ENCODE measurements at regions not wholly inside any gene's neighbourhood (a gene's known extent, or its start where the extent isn't known, plus 50 kb on each side); places are given as distances from the start of the nearest gene placed in this dataset.

DNA sequence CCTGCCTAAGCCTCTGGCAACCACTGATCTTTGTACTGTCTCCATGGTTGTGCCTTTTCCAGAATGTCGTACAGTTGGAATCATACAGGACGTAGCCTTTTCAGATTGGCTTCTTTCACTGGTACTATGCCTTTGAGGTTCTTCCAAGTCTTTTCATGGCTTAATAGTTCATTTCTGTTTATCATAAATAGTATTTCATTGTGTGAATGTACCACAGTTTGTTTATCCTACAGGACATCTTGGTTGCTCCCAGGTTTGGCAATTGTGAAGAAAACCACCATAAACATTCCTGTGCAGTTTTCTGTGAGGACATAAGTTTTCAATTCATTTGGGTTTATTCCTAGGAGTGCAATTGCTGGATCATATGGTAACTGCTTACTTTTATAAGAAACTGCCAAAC lies 190.6 kb upstream of the RAB4A start:
- DNase-seq (ENCODE audit: extremely low spot score), result no peak
- POLR2A ChIA-PET, result no interaction called here
- no peak for TF ChIP-seq CTCF (IDR thresholded peaks at IDR 0.05; ENCODE audit: control extremely low read depth, extremely low read depth, low read depth, missing control alignments)
- CTCF ChIA-PET, result no interaction called here

DNA sequence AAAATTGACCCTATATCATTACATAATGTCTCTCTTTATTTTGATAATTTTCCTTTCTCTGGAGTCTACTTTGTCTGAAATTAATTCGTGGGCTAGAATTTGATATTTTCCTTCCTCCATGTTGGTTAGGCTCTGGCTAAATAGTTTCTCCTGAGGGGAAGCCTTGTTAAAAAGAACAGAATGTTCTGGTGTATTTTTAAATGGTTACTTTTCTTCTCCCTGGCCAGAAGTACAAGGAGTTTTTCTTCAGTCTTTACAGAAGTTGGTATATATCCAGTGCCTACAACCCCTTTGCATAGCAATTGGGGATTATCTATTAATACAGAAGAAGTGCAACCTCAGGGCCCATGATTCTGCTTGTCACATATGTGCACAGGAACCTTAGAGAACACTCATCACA lies 185.6 kb upstream of the RAB4A start:
- no peak for TF ChIP-seq CTCF (IDR thresholded peaks at IDR 0.05; ENCODE audit: control extremely low read depth, extremely low read depth, low read depth, missing control alignments)
- no peak for DNase-seq (ENCODE audit: extremely low spot score)
- ChIA-PET POLR2A (no interaction called here), CTCF (no interaction called here)

GRCh38 chr1:229086091-229086490 lies 184.8 kb upstream of the RAB4A start:
- DNase-seq (ENCODE audit: extremely low spot score), result no peak
- ChIA-PET CTCF (no interaction called here), POLR2A (no interaction called here)
- TF ChIP-seq CTCF (IDR thresholded peaks at IDR 0.05; ENCODE audit: control extremely low read depth, extremely low read depth, low read depth, missing control alignments), result no peak

- ChIA-PET CTCF (no interaction called here), POLR2A (no interaction called here)
- no peak for TF ChIP-seq CTCF (IDR thresholded peaks at IDR 0.05; ENCODE audit: control extremely low read depth, extremely low read depth, low read depth, missing control alignments)
- no peak for DNase-seq (ENCODE audit: extremely low spot score)
Measured at GRCh38 chr1:229086686-229087085, 184.2 kb upstream of the RAB4A start.

- no peak for DNase-seq (ENCODE audit: extremely low spot score)
- TF ChIP-seq CTCF (IDR thresholded peaks at IDR 0.05; ENCODE audit: control extremely low read depth, extremely low read depth, low read depth, missing control alignments), result no peak
- ChIA-PET CTCF (no interaction called here), POLR2A (no interaction called here)
Measured at GRCh38 chr1:229087339-229087738, 183.6 kb upstream of the RAB4A start.

DNA sequence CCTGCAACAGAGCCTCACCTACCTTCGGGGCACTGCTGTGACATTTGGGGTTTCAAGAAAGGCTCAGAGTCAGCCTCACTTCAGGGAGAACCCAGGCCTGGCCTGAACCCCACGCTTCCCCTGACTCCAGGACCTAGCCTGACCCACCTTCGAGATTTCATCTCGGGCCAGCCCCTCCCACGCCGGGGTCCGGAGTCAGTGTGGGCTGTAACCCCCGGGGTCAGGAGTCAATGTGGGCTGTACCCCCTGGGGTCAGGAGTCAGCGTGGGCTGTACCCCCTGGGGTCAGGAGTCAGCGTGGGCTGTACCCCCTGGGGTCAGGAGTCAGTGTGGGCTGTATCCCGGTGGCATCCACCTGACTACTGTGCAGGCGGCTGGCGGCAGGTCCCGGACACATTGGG lies 183.0 kb upstream of the RAB4A start:
- CTCF ChIA-PET, result no interaction called here

More for the DNA sequence above, 183.0 kb upstream of the RAB4A start:
- POLR2A ChIA-PET, result no interaction called here
- no peak for TF ChIP-seq CTCF (IDR thresholded peaks at IDR 0.05; ENCODE audit: control extremely low read depth, extremely low read depth, low read depth, missing control alignments)
- no peak for DNase-seq (ENCODE audit: extremely low spot score)
